IPS-18a (cell line): ENCODE measurements at regions not wholly inside any gene's neighbourhood (a gene's known extent, or its start where the extent isn't known, plus 50 kb on each side); places are given as distances from the start of the nearest gene placed in this dataset.
"Not testable (repeated sequence)": the region's sequence is repeated elsewhere in the genome, so short reads cannot be mapped to it uniquely, and the experiment has no call there.

ENCODE experiments used
- H3K27ac ChIP-seq: one replicate; pipeline ENCODE4 v1.5.1; 2013; ENCODE audit warnings: low read length
- H3K27me3 ChIP-seq: one replicate; pipeline ENCODE4 v1.6.1; 2013; ENCODE audit warnings: mild to moderate bottlenecking, low read length; ENCODE audit not compliant: control insufficient read depth, insufficient read depth
- H3K36me3 ChIP-seq: one replicate; pipeline ENCODE4 v1.6.1; 2013; ENCODE audit warnings: low read depth, low read length; ENCODE audit not compliant: control insufficient read depth
- H3K4me1 ChIP-seq: one replicate; pipeline ENCODE4 v1.6.1; 2013; ENCODE audit warnings: low read depth, low read length; ENCODE audit not compliant: control insufficient read depth
- H3K4me3 ChIP-seq: one replicate; pipeline ENCODE4 v1.5.1; 2013; ENCODE audit warnings: low read length
- H3K9ac ChIP-seq: one replicate; pipeline ENCODE4 v1.6.1; 2013; ENCODE audit warnings: mild to moderate bottlenecking, low read length, moderate library complexity
- H3K9me3 ChIP-seq: one replicate; pipeline ENCODE4 v1.6.1; 2013; ENCODE audit warnings: low read depth, low read length; ENCODE audit not compliant: control insufficient read depth

DNA sequence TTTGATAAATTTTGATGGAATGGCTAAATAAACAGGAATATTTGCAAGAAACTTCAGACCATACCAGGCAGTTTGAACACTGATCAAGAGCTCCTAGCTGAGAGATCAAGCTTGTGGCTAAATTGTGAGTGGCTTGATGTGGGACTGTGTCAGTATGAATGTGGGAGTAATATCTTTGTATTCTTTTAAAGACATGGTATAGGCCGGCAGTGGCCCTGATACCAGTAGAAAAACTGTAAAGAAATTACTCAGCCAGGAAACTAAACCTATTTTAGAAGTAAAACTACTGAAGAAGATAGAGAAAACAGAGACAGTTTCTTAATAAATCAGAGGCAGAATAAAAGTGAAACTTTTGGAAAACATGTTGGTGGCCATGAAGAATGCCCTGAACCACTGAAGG, 608.4 kb upstream of the SYNCRIP start:
- no peaks in the 10 kb centered on the region for H3K4me1 ChIP-seq
- no peaks in the 10 kb centered on the region for H3K9me3 ChIP-seq
- H3K27ac ChIP-seq, result no peak overlapping the region
- no peaks in the 10 kb centered on the region for H3K36me3 ChIP-seq
- no peak overlapping the region for H3K9ac ChIP-seq
- H3K27me3 ChIP-seq, result no peaks in the 10 kb centered on the region
- H3K4me3 ChIP-seq, result no peak overlapping the region

DNA sequence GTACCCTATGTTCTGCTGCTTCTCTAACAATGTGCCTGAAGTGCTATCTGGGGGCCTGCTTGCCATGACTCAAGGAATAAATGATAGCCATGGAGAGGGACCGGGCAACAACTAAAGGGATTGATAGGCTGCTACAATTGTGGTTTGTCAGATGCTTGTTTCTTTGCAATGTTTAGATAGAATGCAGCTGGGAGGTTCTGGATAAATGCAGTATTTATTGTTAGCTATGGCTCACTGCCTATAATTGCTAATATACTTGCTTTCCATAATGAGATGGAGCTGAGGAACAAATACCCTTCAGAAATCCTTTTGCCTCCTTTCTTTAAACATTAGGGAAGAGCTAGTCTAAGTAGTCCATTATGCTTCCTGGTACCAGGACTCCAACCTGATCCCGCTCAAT, 575.2 kb upstream of the SYNCRIP start:
- Histone ChIP-seq H3K27me3 (no peaks in the 10 kb centered on the region), H3K27ac (no peak overlapping the region), H3K9me3 (no peaks in the 10 kb centered on the region), H3K4me3 (no peak overlapping the region), H3K36me3 (no peaks in the 10 kb centered on the region), H3K4me1 (no peaks in the 10 kb centered on the region), H3K9ac (no peak overlapping the region)

DNA sequence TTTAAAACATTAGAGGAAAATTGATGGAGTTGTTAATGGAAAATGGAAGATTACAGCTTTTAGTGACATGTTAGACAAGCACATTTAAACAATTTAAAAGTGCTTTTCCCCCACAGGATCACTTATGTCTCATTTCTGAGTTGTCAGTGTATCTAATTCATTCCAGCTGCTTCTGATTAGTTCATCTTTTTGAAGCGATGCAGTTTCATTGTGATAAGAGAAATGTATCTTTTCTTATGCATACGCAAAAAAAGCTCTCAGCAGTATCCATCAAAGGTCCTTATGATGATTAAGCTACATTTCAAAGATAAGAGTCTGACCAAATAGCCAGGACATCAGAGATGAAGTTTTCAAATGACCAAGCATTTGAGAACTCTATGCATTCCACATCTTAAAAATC, 572.6 kb upstream of the SYNCRIP start:
- no peak overlapping the region for H3K9ac ChIP-seq
- no peaks in the 10 kb centered on the region for H3K27me3 ChIP-seq
- no peaks in the 10 kb centered on the region for H3K4me1 ChIP-seq
- H3K36me3 ChIP-seq, result no peaks in the 10 kb centered on the region
- H3K9me3 ChIP-seq, result no peaks in the 10 kb centered on the region
- H3K4me3 ChIP-seq, result no peak overlapping the region
- H3K27ac ChIP-seq, result no peak overlapping the region

- Histone ChIP-seq H3K36me3 (no peaks in the 10 kb centered on the region), H3K27ac (no peak overlapping the region), H3K4me1 (peaks cover 5% of the 10 kb centered on the region), H3K9ac (no peak overlapping the region), H3K9me3 (no peaks in the 10 kb centered on the region), H3K4me3 (no peak overlapping the region), H3K27me3 (no peaks in the 10 kb centered on the region)
These were observed 563.3 kb upstream of the SYNCRIP start for GRCh38 chr6:86205980-86206379.

GRCh38 chr6:86203044-86203443, 560.4 kb upstream of the SYNCRIP start:
- no peak overlapping the region for H3K9ac ChIP-seq
- H3K36me3 ChIP-seq, result no peaks in the 10 kb centered on the region
- H3K4me3 ChIP-seq, result no peak overlapping the region
- no peak overlapping the region for H3K27ac ChIP-seq
- peaks cover 5% of the 10 kb centered on the region for H3K4me1 ChIP-seq
- H3K9me3 ChIP-seq, result no peaks in the 10 kb centered on the region
- H3K27me3 ChIP-seq, result no peaks in the 10 kb centered on the region

- no peak overlapping the region for H3K27ac ChIP-seq
- no peak overlapping the region for H3K9ac ChIP-seq
- H3K27me3 ChIP-seq, result no peaks in the 10 kb centered on the region
- no peaks in the 10 kb centered on the region for H3K9me3 ChIP-seq
- H3K4me1 ChIP-seq, result peaks cover 6% of the 10 kb centered on the region
- H3K4me3 ChIP-seq, result no peak overlapping the region
- no peaks in the 10 kb centered on the region for H3K36me3 ChIP-seq
These were observed 551.1 kb upstream of the SYNCRIP start for GRCh38 chr6:86193821-86194220.

DNA sequence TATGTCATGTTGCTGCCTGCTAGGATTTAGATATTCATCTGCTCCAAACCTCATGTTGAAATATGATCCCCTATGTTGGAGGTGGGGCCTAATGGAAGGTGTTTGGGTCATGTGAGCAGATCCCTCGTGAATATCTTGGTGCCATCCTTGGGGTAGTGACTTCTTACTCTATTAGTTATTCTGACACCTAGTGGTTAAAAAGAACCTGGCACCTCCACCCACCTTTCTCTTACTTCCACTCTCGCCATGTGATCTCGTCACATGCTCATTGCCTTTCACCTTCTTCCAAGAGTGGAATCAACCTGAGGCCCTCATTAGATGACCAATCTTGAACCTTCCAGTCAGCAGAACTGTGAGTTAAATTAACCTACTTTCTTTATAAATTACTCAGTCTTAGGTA, 549.4 kb upstream of the SYNCRIP start:
- no peak overlapping the region for H3K27ac ChIP-seq
- peaks cover 6% of the 10 kb centered on the region for H3K4me1 ChIP-seq
- no peaks in the 10 kb centered on the region for H3K36me3 ChIP-seq
- H3K4me3 ChIP-seq, result no peak overlapping the region
- H3K9me3 ChIP-seq, result no peaks in the 10 kb centered on the region
- no peak overlapping the region for H3K9ac ChIP-seq
- no peaks in the 10 kb centered on the region for H3K27me3 ChIP-seq

- not testable (repeated sequence) for H3K4me1 ChIP-seq, H3K36me3 ChIP-seq, H3K9ac ChIP-seq, H3K27me3 ChIP-seq, H3K9me3 ChIP-seq, H3K4me3 ChIP-seq, H3K27ac ChIP-seq
These were observed 532.5 kb upstream of the SYNCRIP start for GRCh38 chr6:86175149-86175548.

DNA sequence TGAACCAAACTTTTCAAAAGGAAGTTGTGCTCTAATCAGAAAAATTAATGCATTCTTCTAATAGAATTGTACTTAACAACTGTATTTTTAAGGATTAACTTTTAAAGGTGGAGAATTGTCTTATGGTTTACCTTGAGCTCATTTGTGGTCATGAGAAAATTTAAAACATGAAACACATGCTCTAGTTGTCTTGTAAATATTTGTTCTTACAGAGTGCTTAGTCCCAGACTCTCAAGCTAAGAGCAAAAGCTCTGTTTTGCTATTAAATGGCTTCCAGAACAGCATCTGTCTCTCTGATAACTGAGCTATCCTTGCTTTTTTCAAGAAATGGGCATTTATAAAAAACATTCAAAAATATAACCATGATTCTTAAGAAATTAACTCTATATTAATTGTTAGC, 512.2 kb upstream of the SYNCRIP start:
- H3K27ac ChIP-seq, result no peak overlapping the region
- no peaks in the 10 kb centered on the region for H3K36me3 ChIP-seq
- H3K27me3 ChIP-seq, result no peaks in the 10 kb centered on the region
- no peak overlapping the region for H3K4me3 ChIP-seq
- H3K9me3 ChIP-seq, result no peaks in the 10 kb centered on the region
- peaks cover 13% of the 10 kb centered on the region for H3K4me1 ChIP-seq
- H3K9ac ChIP-seq, result no peak overlapping the region

GRCh38 chr6:86153521-86153920, 510.8 kb upstream of the SYNCRIP start:
- Histone ChIP-seq H3K27me3 (no peaks in the 10 kb centered on the region), H3K4me1 (peaks cover 13% of the 10 kb centered on the region), H3K9me3 (no peaks in the 10 kb centered on the region), H3K27ac (no peak overlapping the region), H3K4me3 (no peak overlapping the region), H3K9ac (no peak overlapping the region), H3K36me3 (no peaks in the 10 kb centered on the region)

DNA sequence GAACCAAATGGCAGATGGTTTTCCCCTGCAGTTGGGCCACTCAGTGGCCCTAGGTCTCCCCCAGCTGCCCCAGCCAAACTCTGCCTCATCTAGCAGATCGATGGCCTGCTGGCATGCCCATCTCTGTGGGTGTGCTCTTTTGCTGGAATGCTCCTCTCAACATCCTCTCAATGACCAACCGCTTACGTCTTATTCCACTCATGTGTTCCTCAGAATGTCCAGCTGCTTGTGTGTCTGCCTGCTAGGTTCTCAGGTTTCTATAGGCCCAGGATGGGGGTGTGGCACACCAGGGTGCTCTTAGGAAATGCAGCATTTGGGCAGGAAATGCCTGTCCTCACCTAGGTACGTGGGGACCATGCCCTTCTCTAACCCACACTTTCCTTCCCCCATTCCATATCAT, 509.9 kb upstream of the SYNCRIP start:
- peaks cover 13% of the 10 kb centered on the region for H3K4me1 ChIP-seq
- H3K27me3 ChIP-seq, result peaks cover 3% of the 10 kb centered on the region
- no peak overlapping the region for H3K9ac ChIP-seq
- H3K36me3 ChIP-seq, result no peaks in the 10 kb centered on the region
- no peaks in the 10 kb centered on the region for H3K9me3 ChIP-seq
- no peak overlapping the region for H3K4me3 ChIP-seq
- H3K27ac ChIP-seq, result no peak overlapping the region

- no peaks in the 10 kb centered on the region for H3K9me3 ChIP-seq
- no peaks in the 10 kb centered on the region for H3K36me3 ChIP-seq
- peaks cover 13% of the 10 kb centered on the region for H3K4me1 ChIP-seq
- H3K27ac ChIP-seq, result no peak overlapping the region
- no peak overlapping the region for H3K9ac ChIP-seq
- H3K27me3 ChIP-seq, result peaks cover 8% of the 10 kb centered on the region
- no peak overlapping the region for H3K4me3 ChIP-seq
These were observed 505.9 kb upstream of the SYNCRIP start for GRCh38 chr6:86148586-86148985.
